Ovary (tissue), 7 donors: ENCODE measurements at regions not wholly inside any gene's neighbourhood (a gene's known extent, or its start where the extent isn't known, plus 50 kb on each side); places are given as distances from the start of the nearest gene placed in this dataset.

ENCODE experiments used
- DNase-seq, 5 donors: peaks; one replicate each; pipeline ENCODE4 v3.0.0-alpha.2; 2019 to 2020
- H3K27ac ChIP-seq, 2 donors: fragments of 200-600 bp; one replicate each; pipeline versions ENCODE4 v1.5.1 to v1.8.0; 2019 to 2022
- H3K27me3 ChIP-seq: fragments of 200-600 bp; one replicate; pipeline ENCODE4 v1.8.0; 2022
- H3K36me3 ChIP-seq: fragments of 200-600 bp; sonication (generic); one replicate; pipeline ENCODE4 v1.5.1; 2019
- H3K4me1 ChIP-seq: one replicate; pipeline ENCODE4 v1.8.1; 2013; ENCODE audit warnings: mild to moderate bottlenecking, moderate library complexity; ENCODE audit not compliant: insufficient read depth
- H3K4me3 ChIP-seq: fragments of 200-600 bp; sonication (generic); one replicate; pipeline ENCODE4 v1.5.1; 2017
- H3K9me3 ChIP-seq, 2 donors: fragments of 200-600 bp in 1 of 2; sonication (generic) in 1 of 2; one replicate each; pipeline versions ENCODE4 v1.5.1 to v1.8.1; 2013 to 2019; ENCODE audit warnings: mild to moderate bottlenecking in 1 of 2, moderate library complexity in 1 of 2
- CTCF ChIP-seq, 3 donors: fragments of 450-650 bp in 2 of 3; fragments of 200-600 bp in 1 of 3; IDR thresholded peaks; one replicate each; pipeline versions ENCODE4 v1.5.1 to v1.8.0; 2016 to 2022; ENCODE audit warnings: antibody characterized with exemption in 3 of 3, mild to moderate bottlenecking in 1 of 3
- EP300 ChIP-seq: sonication (generic); formaldehyde crosslinking; IDR thresholded peaks from one replicate; pipeline ENCODE4 v1.6.1; 2017; ENCODE audit warnings: antibody characterized with exemption
- POLR2A ChIP-seq: fragments of 450-650 bp; IDR thresholded peaks from one replicate; pipeline ENCODE4 v1.6.1; 2017; ENCODE audit warnings: antibody characterized with exemption, mild to moderate bottlenecking, moderate library complexity
- WGBS, 3 donors: extraction: QIAGEN DNeasy Blood & Tissue Kit in 1 of 3; methylation state at CpG; one replicate each; pipeline versions ENCODE4 v1.1.5 to v1.1.7; 2013 to 2017; 5-methylcytosine and 5-hydroxymethylcytosine counted together
- intact Hi-C, 4 donors: fragments of 100-400 bp; cut with DNase I; formaldehyde crosslinking; loops; one replicate each; pipeline versions ENCODE4 v1.11.0 to v1.15.1; 2022 to 2023
- donor health status: DM: no; HTN: no; CAD: no; lungs with moderate emphysema.
- donor health status: DM: no; HTN: no; CAD: no.
- donor health status: Bipolar disorder and iron deficiency.
- donor health status: DM: no; HTN: no; CAD: no.
- donor health status: DM: yes; HTN: yes; CAD: no.

GRCh38 chr12:46579474-46579873 is 206.9 kb upstream of the SLC38A2 start:
- H3K27me3 ChIP-seq, result no peaks in the 10 kb centered on the region
- no peak for TF ChIP-seq POLR2A
- TF ChIP-seq EP300, result no peak
- TF ChIP-seq CTCF (IDR thresholded peaks at IDR 0.05), result no peak
- intact Hi-C loops, result no loop called here
- no peaks in the 10 kb centered on the region for H3K9me3 ChIP-seq
- no peak overlapping the region for H3K4me3 ChIP-seq
- DNase-seq, result no peak
- no peak overlapping the region for H3K27ac ChIP-seq
- no peaks in the 10 kb centered on the region for H3K4me1 ChIP-seq
- H3K36me3 ChIP-seq, result no peaks in the 10 kb centered on the region

- no peak overlapping the region for H3K4me3 ChIP-seq
- H3K36me3 ChIP-seq, result no peaks in the 10 kb centered on the region
- H3K4me1 ChIP-seq, result no peaks in the 10 kb centered on the region
- no peaks in the 10 kb centered on the region for H3K27me3 ChIP-seq
- intact Hi-C loops, result no loop called here
- WGBS, 3 donors, result 63 to 78% (median 72%) methylated on average over 4 of the region's 4 CpGs
- no peak for DNase-seq
- no peak overlapping the region for H3K27ac ChIP-seq
- H3K9me3 ChIP-seq, result no peaks in the 10 kb centered on the region
- no peak for TF ChIP-seq CTCF (IDR thresholded peaks at IDR 0.05)
- no peak for TF ChIP-seq EP300
Observed at GRCh38 chr12:46578190-46578982, 205.8 kb upstream of the SLC38A2 start.

GRCh38 chr12:46577063-46577776 is 204.6 kb upstream of the SLC38A2 start:
- intact Hi-C loops, result no loop called here
- Histone ChIP-seq H3K9me3 (no peaks in the 10 kb centered on the region), H3K36me3 (no peaks in the 10 kb centered on the region), H3K27me3 (no peaks in the 10 kb centered on the region), H3K4me3 (no peak overlapping the region), H3K4me1 (no peaks in the 10 kb centered on the region), H3K27ac (no peak overlapping the region)
- 92 to 95% (median 92%) methylated on average over 5 of the region's 5 CpGs for WGBS, 3 donors
- DNase-seq, result no peak
- no peak for TF ChIP-seq CTCF (IDR thresholded peaks at IDR 0.05)

GRCh38 chr12:46574847-46575246 is 202.3 kb upstream of the SLC38A2 start:
- H3K9me3 ChIP-seq, result no peaks in the 10 kb centered on the region
- H3K27me3 ChIP-seq, result no peaks in the 10 kb centered on the region
- H3K4me1 ChIP-seq, result no peaks in the 10 kb centered on the region
- no peak for TF ChIP-seq POLR2A
- TF ChIP-seq EP300, result no peak
- no peak for TF ChIP-seq CTCF (IDR thresholded peaks at IDR 0.05)
- no peak for DNase-seq
- no peak overlapping the region for H3K27ac ChIP-seq
- 31 to 34% (median 31%) methylated on average over 2 of the region's 2 CpGs for WGBS, 3 donors
- H3K36me3 ChIP-seq, result no peaks in the 10 kb centered on the region
- intact Hi-C loops, result no loop called here
- H3K4me3 ChIP-seq, result no peak overlapping the region
